SK-N-DZ (cell line): ENCODE measurements at regions not wholly inside any gene's neighbourhood (a gene's known extent, or its start where the extent isn't known, plus 50 kb on each side); places are given as distances from the start of the nearest gene placed in this dataset.
"Not testable (repeated sequence)": the region's sequence is repeated elsewhere in the genome, so short reads cannot be mapped to it uniquely, and the experiment has no call there.

Experiments
- DNase-seq: peaks from one replicate; pipeline ENCODE4 v3.0.0-alpha.2; 2015; ENCODE audit warnings: low spot score

- no peak for DNase-seq
These were observed 310.7 kb downstream of the PLPP3 start for GRCh38 chr1:56268519-56269140.

DNA sequence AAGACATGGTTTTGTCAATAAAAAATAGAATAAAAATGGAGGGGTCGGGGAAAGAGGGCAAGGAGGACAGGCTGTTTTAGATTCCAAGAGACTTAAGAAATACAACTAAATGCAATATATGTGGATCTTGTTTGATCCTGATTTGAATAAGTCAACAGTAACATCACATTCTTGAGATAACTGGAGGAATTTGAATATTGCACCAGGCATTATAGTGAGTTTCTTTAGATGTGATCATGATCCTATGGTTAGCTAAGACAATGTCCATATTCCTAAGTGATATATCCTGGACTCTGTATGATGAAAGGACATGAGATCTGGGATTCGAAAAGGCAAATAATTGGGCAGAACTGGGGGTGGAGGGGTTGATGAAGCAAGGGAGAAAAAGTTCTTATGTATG, 311.8 kb downstream of the PLPP3 start:
- no peak for DNase-seq

DNA sequence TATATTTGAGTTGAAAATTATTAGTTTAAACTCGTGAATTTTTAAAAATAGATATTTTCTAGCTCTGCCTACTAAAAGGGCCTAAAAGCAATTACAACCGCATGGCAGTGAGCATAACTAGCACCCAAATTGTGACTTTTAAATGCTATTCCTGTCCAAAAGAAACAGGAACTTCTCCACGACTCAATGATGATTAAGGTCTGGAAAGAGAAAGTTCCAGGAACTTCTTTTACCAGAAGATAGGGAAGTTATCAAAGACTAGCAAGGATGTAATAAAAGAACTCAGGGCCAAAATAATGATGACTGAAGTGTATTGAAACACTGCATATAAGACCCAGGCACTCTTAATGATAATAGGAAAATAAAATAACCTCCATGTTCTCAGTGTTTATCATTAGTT, 313.0 kb downstream of the PLPP3 start:
- no peak for DNase-seq

GRCh38 chr1:56265216-56265615, 314.1 kb downstream of the PLPP3 start:
- DNase-seq: no peak

GRCh38 chr1:56263908-56264307, 315.5 kb downstream of the PLPP3 start:
- no peak for DNase-seq

- DNase-seq: no peak
These were observed 321.0 kb downstream of the PLPP3 start for GRCh38 chr1:56258371-56258770.

DNA sequence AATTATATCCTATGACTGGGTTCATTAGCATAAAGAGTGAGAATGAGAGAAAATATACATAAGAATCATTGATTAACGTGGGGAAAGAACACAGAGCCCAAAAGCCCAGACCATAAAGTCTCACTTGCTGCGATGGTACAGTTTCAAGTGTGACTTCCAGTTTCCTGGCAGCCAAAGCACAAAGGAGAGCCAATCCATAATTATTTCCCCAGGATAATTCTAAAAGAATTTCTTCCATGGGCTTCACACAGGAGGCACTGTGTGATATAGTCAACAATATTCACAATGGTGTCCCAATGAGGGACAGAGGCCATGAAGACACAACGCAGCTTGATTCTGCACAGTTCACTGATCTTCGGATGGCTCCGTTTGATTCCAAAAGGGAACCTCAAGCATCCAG, 321.6 kb downstream of the PLPP3 start:
- no peak for DNase-seq

DNA sequence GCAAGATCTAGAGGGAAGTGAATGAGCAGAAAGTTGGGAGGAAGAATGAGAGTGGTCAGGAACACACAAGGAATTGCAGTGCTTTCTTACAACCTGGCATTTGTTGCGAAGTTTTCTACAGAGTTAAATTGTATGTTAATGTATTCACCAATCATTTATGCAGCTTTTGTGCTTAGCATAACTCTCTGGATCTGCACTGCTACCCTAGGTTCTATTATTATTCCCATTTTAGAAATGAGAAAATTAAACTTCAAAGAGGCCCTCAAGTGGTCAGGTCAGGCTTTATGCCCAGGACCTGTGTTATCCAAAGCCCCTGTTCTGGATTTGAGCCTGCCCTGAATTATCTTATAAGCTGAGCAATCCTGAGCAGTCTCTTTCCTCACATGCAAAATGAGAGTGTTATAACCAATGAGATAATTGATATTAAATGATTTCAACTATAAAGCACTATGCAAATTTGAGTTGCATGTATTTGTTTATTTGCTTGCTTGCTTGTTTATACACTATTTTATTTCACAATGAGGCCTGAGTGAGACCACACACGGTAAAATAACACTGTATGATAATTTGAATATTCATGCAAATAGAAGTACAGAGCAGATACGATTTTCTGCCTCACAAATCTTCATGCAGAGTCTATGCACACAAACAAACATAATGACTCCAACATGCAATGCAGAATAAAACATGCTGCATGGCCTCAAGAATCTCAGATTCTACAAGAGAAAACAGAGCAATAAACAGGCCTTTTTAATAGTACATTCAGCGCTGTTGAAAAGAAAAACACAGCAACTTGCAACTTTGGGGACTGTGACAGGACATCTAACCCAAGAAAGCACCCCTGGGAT, 323.0 kb downstream of the PLPP3 start:
- DNase-seq: no peak

GRCh38 chr1:56255516-56256152, 323.7 kb downstream of the PLPP3 start:
- peak; percentile 1 for DNase-seq

DNA sequence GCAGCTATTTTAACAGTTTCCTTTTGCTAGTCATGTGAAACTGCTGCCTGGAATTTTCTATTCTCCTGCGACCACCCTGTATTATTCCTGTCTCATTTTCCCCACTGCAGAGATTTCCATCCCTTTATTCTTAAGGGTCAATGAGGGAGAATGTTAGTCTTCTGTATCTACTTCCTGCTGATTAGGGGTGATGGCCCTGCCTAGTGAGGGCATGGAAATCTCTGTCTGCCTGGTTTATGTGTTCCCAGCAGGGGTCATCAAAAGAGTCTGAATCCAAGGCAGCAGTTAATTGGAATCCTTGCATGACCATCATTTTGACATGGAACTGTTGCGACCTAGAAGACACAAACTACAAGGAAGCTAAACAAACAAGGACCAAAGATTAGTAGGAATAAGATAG, 325.2 kb downstream of the PLPP3 start:
- no peak for DNase-seq

GRCh38 chr1:56250809-56251208, 328.6 kb downstream of the PLPP3 start:
- no peak for DNase-seq

DNA sequence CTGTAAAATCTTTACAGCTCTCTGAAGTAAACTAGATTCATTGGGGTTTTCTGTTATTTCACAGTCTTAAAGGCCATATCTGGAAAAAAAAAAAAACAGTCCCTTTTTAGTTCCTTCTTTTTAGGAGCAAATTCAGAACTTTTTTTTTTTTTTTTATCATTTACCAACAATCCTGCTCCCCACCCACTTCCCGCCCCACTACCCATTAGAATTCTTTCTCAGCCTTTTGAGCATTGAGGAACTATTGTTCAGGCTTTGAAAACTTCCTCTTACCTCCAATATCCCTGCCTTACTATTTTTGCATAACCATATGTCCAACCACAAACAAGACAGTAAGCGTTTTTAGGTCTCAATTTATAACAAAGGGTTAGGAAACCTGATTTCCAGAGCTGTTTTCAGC, 330.1 kb downstream of the PLPP3 start:
- DNase-seq: no peak

GRCh38 chr1:56248138-56248537, 331.2 kb downstream of the PLPP3 start:
- no peak for DNase-seq

GRCh38 chr1:56246726-56247125, 332.6 kb downstream of the PLPP3 start:
- not testable (repeated sequence) for DNase-seq

DNA sequence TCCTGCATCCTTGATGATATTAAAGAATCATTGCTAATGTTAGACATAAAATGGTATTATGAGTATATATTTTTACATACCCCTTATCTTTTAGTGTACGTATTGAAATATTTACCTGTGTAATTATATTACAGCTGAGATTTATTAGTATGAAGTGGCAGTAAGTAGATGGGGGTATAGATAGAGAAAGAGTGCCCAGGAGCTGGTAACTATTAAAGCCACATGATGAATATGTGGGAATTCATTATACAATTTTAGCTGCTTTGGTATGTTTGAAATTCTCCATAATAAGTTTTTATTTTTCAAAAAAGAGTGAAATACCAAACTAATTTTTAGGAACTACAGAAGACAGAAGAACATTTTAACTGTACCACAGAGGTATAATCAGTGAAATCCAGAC, 339.0 kb downstream of the PLPP3 start:
- DNase-seq: no peak

- DNase-seq: no peak
These were observed 341.8 kb downstream of the PLPP3 start for GRCh38 chr1:56237491-56238064.

DNA sequence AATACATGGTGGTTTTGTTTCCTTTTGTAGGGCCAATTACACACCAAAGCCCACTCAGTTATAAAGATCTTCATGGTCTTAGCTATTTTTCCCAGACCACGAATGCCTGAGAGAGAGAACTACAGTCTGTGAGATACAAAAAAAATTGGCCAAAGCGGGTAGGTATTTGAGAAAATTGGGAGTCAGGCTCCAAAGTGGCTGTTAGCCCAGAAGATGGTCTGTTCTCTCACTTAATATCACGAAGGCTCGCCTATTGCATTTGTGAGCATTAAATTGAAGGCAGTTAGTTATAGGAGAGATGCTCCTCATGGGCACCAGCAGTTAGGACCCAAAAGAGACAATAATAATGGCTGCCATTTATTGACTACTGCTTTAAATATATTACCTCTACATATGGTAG, 342.7 kb downstream of the PLPP3 start:
- no peak for DNase-seq

GRCh38 chr1:56235909-56236510, 343.4 kb downstream of the PLPP3 start:
- no peak for DNase-seq

DNA sequence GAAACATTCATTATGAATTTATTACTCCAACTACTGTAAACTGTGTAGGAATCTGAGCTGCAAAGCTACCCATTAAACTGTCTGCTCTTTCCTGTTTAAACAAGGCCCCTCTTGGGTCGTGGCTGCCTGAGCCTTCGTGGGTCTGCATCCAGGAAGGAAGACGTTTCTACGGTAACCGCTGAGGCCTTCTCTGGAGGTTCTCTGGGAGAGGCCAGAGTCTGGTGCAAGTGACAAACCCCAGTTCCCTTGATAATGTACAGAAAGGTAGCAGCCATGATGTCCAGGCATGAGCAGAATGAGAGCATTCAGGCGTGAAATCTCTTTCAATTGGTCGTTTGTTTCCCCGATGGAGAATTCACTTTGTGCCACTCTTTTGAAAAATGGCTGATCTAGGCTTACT, 350.2 kb downstream of the PLPP3 start:
- DNase-seq: peak; percentile 74

GRCh38 chr1:56227886-56228285, 351.5 kb downstream of the PLPP3 start:
- DNase-seq: no peak

DNA sequence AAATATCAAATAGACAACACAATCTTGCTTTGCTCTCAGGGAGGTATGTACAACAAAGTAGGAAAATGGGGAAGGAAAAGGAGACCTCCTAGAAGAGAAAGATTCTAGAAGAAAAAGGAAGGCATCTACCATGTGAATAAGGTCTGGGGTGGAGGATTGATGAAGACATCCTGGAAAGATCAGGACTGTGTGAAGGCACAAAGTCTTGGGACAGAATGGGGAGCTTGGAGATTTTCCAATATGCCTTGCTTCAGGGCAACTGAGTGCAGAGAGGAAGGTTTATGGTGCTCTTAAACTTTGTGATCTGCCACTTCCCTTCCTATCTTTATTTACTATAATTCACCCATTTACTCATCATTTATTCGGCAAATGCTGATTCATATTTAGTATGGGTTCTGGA, 352.0 kb downstream of the PLPP3 start:
- DNase-seq: no peak
